GM19239 (cell line): ENCODE measurements at regions not wholly inside any gene's neighbourhood (a gene's known extent, or its start where the extent isn't known, plus 50 kb on each side); places are given as distances from the start of the nearest gene placed in this dataset.
"Not testable (repeated sequence)": the region's sequence is repeated elsewhere in the genome, so short reads cannot be mapped to it uniquely, and the experiment has no call there.

Experiments
- DNase-seq: peaks from one replicate; pipeline ENCODE4 v3.0.0; 2011; ENCODE audit warnings: low spot score; ENCODE audit not compliant: insufficient read length
- FAIRE-seq: peaks from 2 replicates; lab custom pipeline; 2011; peaks lifted over from hg19 to GRCh38; lab: Jason Lieb, UNC

DNA sequence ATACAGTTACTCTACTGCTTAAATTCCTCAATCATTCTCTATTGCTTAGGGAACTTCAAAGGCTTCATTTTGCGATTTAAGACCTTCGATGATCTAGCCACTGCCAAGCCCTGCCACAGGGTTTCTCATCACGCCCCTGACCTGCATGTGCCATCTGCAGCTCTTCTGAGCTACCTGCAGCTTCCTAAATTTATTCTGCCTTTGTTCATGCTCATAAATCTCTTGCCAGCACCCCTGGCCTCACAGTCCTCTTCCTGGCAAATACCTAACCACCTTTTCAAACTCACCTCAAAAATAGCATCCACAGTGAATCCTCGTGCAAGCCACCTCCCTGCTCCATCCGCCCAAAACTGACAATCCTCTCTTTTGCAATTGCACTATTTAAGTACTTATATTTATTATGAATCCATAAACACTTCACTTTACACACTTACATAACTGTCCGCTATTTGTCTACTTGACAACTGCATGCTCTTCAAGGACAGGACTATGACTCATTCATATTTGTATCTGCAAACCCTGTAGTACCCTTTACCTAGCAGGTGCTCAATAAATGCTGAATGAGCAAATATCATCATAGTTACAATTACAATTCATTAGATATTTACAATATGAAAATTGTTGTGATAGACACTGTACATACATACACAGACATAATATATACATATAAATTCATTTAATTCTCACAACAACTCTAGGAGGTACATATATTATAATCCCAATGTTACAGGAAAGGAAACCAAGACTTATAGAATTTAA is 280.0 kb upstream of the RASGEF1B start:
- FAIRE-seq, result no peak
- DNase-seq, result no peak

DNA sequence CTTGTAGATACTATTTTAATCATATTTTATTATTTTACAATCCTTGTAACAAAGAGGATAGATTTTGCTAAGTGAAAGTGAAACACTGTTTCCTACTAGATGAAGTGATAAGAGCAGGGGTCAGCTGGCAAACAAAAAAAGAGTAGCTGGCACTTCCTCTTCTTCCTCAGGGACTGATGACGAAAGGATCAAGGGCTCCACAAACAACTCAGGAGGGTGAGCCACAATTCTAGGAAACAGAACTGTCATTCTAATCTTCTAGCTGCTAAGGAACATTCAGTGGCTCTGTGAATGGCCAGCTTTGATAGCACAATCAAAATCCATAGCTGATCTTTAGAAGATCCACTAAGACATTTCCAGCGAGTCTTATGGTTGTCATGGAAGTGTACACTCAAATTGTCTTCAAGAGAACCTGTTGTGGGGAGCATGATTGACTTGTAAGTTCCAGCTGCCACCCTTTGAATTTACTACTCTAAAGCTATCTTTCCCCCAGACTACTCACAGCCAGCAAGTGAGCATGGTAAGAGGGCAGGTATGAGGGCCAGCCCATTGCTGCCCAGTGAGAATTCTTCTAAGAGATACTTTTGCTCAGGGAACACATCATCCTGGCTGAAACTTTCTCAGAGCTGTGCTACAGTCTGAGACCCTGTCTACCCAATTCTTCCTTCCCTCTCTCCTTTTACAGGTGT is 275.7 kb upstream of the RASGEF1B start:
- no peak for DNase-seq
- no peak for FAIRE-seq

DNA sequence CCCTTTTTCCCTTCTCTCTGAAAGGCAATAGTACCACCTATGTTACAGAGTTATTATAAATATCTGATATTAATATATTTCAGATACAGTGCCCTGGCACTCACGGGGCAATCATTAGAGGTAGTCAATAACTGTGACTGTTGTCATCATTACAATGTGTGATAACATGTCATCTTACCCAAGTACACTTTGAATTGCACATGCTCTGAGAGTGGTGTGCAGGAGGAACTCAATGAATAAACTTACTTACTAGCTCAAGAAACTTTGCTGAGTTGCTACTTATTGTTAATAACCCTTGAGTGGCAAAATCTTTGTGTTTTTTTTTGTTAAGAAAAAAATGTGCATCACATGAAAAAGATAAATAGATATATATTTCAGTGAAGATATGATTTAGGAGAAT is 275.1 kb upstream of the RASGEF1B start:
- DNase-seq, result no peak
- no peak for FAIRE-seq

DNA sequence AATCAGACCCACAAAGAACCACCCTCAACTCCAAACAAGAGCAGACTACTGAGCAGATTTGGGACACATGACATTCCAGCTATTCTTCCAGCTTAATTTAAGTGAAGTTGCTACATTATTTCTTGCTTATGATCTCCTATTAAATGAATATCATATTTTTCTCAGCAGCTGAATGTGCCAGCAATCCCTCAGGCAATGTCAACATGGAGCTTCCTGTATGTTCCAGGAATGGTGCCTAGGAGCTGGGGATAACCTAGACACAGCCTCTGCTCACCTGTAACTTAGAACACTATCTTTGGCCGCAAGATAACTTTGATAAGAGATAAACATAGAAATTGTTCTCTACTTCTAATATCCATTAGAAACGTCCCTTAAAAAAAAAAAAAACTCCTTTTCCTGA is 274.4 kb upstream of the RASGEF1B start:
- DNase-seq (no peak), FAIRE-seq (no peak)

DNA sequence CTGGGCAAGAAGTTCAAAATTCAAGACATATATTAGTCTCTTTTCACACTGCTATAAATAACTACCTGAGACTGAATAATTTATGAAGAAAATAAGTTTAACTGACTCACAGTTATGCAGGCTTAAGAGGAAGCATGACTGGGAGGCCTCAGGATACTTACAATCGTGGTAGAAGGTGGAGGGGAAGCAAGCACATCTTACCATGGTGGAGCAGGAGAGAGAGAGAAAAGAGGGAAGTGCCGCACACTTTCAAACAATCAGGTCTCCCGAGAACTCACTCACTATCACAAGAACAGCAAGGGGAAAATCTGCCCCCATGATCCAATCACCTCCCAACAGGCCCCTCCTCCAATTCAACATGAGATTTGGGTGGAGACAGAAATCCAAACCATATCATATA is 273.3 kb upstream of the RASGEF1B start:
- DNase-seq (no peak), FAIRE-seq (no peak)

DNA sequence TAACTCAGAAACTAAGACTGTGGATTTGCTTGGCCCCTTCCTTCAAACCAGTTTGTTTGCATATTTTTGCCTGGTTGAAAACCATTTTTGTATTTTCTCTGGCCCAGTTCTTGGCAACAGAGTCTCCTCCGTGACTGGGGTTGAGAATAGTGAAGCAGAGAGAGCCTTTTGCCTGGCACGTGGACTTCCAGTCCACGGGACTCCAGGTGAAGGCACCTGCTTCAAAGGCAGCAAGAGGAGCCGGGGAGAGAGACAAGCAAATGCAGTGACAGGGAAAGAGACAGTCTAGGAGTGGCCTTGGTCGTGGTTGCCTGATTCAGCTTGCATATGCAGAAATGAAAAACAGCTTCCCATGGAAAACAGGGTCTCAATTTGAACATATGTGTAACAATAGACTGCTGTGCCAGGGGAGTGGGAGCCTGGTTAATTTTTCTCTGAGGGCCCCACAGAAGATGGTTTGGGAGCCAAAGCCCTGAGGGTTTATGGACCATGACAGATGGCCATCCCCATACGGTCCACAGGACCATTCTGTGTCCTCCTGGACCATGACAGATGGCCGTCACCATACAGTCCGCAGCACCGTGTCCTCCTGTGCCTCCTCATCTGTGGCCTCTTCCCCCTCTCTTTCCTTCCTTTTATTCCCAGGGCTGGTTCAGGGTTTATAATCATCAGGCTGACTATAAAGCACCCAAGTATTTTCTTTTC is 272.2 kb upstream of the RASGEF1B start:
- FAIRE-seq, result no peak
- DNase-seq, result no peak

DNA sequence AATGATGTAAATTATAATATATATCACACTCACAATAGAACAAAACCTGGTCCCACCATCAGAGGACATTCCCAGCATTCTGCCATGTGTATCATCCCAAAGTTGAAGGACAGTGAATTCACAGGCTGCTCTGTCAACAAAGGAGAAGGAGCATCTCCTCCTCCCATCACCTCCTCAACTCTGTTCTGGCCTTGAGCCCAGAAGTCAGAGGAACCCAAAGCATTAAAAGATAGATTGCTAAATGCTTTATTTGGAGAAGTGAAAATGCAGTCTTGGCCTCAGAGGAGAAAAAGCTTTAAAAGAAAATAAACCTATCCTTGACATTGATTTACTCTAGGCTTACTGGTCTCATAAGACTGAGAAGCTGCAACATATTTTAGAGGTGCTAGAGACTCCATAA is 268.8 kb upstream of the RASGEF1B start:
- no peak for FAIRE-seq
- DNase-seq, result no peak

DNA sequence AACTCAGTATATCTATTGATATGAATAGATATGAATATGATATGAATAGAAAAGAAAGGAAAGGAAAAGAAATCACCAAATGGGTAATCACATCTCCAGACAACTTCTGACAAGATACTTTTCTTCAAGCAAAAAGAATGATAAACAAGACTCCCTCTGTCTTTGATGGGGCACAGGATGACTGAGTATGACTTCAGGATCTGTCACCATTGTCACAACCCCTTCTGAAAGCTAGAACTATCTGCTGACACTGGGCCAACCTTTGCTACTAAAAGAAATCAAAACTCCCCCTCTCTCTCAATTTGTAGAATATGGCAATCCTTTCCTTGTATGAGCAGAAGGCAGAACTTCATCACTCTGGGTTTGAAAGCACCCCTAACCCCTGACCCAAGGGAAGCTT is 267.2 kb upstream of the RASGEF1B start:
- FAIRE-seq, result no peak

DNA sequence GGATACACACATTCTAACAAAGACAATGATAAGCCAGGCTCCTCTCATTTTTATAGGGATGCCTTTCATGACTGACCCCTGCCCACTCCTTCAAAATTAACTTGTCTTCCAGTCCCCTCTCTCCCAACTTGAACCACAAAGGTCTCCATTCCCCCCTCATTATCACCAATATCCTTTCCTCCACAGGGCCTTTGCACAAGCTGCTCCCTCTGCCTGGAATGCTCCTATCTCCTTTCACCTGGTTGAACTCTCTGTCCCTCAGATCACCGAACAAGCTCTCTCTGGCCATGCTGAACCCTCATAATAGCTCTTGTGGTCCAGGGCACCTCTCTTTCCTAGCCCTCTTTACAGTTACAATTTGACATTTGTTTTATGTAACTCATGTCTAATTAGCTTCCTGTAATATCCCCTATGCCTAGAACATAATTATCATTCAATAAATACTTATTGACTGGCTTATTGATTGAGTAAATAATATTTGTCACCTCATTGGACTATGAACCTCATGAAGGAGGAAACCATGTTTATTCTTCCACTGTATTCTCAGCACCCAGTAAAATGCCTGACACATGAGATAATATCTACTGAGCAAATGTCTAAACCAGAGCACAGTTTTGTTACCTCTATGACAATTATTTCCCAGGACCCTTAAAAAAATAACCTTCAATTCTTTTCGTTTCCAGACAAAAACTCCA is 266.3 kb upstream of the RASGEF1B start:
- DNase-seq, result no peak

More for the DNA sequence above, 267.2 kb upstream of the RASGEF1B start:
- no peak for DNase-seq

DNA sequence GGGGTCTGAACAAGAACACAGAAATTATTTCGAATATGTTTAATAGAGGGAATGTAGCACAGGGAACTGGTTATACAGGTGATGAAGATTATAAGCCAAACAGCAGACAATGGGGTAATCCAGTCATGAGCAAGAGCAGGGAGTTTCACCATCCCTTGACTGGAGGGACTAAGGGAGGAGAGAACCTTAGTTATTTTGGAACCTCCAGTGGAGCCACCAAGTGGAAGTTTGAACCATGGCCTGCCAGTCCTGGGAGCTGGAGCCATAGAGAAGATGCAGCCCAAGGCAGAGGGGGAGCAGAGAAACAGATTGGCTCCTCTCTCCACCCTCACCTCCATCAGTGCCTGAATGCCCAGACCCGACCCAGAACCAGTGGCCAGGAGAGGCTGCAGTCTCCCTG is 264.6 kb upstream of the RASGEF1B start:
- DNase-seq (no peak), FAIRE-seq (no peak)

More for the DNA sequence above, 266.3 kb upstream of the RASGEF1B start:
- no peak for FAIRE-seq

DNA sequence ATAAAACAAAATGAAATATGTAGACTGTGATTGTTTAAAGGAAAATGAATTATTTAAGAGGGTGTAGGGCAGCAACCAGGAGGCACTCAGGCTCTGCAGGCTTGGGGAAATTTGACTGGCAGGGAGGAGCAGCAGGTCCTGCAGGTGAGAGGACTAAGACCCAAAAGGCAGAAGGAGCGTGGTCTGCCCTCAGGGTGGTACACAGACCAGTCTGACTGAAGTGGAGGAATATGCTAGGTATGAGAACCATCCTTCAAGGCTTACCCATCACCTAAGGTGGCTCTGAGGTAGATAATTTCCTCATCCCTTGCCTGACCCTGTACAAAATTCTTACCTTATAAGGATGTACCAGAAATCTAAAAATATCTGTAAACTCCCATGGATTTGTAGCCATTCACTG is 261.3 kb upstream of the RASGEF1B start:
- no peak for FAIRE-seq

DNA sequence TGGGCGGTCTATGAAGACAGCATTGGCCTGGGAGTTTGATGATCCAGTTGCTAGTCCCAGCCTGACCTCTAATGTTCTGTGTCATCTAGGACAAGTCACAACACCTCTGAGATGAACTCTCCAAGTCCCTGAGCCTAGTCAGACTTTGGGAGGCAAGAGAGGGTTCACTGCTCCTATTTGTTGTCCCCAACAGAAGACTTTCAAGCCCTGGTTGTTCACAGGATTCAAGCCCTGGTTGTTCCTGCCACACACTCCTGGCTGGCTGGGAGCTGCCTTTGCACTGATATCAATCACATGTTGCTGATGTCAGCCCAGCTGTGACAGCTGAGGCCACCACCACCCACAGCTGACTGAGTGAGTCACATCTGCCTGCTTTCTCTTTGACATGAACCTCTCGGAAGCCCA is 253.2 kb upstream of the RASGEF1B start:
- no peak for FAIRE-seq
- no peak for DNase-seq

More for the DNA sequence above, 261.3 kb upstream of the RASGEF1B start:
- no peak for DNase-seq

DNA sequence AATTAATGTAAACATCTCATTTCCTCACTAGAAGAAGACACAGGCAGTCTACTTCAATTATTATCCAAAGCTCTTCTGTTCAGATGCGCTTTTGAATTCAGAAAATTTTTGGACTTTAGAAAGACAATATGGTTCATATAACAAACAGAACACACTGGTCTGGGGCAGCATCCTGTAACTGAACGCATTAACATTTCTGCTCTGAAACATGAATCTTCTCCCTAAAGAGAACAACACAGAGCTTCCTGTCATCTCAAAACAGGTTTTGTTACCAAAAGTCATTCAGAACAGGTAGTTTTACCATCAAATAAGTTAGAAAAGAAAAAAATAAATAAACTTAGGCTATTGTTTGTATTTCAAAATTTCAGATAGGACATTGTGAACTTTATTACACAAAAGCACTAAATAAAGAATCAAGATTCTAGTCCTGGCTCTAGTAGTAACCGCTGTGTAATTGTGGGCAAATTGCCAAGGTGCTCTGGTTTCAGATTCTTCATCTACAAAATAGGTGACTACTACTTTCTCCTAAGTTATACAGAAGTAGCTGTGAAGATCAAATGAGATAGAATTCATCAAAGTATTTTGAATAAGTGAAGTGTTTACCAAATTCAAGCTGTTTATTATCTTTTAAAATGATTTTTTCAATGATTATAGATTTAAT is 252.3 kb upstream of the RASGEF1B start:
- peak; percentile 37 for FAIRE-seq
- DNase-seq, result no peak

DNA sequence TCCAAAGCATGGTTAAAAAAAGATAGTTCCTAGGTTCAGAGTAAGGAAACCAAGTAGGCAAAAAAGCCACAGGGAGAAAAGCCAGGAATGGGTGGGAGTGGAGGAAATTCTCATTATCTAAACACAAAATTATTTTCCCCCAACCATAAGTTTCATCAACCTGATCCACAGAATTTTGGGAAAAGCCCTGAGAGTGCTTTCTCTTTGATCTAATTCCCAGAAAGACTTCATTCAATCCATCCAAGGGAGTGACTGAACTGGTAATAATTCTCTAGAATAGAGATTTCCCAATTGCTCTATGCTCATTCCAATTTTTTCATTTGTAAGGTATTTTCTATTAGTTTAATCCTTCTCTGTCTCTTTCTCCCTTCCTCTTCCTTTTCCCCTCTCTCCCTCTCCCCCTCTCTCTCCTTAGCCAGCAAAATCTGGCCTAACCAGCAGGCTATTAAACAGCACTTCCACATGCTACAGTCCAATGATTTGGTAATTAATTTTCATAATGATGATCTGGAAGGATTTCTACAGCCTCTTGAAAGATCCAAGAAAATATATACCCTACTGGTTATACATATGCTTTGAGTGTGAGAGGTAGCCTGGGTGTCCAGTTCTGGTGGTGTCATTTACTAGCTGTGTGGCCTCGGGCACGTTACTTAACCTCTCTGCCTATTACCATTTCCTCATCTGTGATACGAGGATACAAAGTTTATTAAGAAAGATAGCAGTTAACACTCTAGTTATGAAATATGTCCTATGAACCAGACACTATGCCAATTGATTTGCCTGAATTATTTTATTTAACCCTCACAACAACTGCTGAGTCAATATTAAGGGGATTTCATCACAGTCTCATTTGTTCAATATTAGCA is 251.5 kb upstream of the RASGEF1B start:
- FAIRE-seq (no peak), DNase-seq (no peak)

DNA sequence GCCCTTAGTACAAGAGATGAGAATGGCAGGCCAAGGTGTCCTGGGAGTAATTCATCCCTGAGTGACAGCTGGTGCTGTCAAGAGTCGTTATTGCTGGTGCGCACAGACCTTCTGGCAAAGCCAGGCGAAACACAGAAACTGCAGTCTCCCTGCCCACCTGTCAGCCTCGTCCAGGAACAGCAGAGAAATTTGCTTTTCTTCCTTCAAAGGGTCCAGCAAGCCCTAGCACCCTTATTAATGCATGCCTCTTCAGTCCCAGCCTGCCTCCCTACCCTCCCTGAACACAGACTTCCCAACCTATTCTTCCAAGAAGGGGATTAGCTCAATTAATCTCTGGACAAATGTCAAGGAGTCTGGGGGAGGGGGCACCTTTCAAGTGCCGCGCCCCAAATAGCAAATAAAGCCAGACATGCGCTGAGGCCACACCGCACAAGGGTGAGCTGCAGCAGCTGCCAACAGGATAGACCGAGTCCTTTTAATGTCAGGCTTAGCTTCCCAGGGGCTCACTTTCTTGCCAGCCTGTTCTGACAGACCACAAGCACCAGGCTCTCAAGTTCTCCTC is 250.7 kb upstream of the RASGEF1B start:
- FAIRE-seq (no peak), DNase-seq (no peak)

DNA sequence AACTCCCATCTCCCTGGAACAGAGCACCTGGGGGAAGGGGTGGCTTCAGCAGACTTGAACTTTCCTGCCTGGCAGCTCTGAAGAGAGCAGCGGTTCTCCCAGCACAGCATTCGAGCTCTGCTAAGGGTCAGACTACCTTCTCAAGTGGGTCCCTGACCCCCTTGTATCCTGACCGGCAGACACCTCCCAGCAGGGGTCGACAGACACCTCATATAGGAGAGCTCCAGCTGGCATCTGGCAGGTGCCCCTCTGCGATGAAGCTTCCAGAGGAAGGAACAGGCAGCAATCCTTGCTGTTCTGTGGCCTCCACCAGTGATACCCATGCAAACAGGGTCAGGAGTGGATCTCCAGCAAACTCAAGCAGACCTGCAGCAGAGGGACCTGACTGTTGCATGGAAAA is 244.1 kb upstream of the RASGEF1B start:
- no peak for FAIRE-seq
- DNase-seq, result no peak

DNA sequence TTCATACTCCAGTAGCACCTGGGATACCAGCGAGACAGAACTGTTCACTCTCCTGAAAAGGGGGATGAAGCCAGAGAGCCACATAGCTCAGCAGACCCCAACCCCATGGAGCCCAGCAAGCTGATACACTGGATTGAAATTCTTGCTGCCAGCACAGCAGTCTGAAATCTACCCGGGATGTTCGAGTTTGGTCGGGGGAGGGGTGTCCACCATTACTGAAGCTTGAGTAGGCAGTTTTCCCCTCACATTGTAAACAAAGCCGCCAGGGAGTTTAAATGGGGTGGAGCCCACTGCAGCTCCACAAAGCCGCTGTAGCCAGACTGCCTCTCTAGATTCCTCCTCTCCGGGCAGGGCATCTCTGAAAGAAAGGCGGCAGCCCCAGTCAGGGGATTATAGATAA is 243.7 kb upstream of the RASGEF1B start:
- not testable (repeated sequence) for FAIRE-seq, DNase-seq

DNA sequence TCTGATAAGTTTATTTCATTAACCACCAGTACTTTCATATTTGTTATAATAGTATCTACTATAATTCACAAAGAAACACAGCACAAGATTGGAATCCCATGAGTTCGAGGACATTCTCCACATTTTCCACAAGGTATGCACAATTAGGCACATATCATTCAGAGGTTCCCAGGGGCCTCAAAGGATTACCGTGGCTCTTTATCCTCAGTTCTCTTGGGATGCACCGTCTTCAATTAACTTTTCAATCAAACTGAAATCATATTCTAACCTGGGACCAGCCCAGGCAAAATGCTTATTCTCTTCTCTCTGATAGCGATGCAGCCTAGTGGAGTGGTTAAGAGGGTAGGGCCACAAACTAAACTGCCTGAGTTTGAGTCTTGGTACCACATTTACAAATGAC is 242.6 kb upstream of the RASGEF1B start:
- DNase-seq (no peak), FAIRE-seq (no peak)

DNA sequence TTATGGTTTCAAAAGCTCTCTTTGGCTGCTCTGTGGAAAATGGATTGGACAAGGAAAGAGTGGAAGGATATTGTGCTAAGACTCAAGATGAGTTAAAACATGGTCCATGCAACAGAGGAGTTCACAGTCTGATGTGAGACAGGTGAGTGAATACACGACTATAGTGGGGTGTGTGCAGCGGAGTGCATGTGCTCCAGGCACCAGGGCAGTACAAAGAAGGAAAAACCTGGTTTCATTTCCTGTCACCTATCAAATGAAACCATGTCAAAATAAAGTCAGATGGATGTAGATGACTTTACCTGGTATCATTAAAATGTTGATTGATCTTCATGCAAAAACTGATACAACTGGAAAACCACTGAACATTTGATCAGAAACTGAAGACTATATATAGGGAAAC is 241.0 kb upstream of the RASGEF1B start:
- FAIRE-seq (no peak), DNase-seq (no peak)
